HepG2 (cell line): ENCODE measurements at regions not wholly inside any gene's neighbourhood (a gene's known extent, or its start where the extent isn't known, plus 50 kb on each side); places are given as distances from the start of the nearest gene placed in this dataset.

Source experiments
- ATAC-seq: fragments of 200-7000 bp; cut with Tn5 transposase; 3 replicates; pipeline ENCODE4 v1.9.1; 2020; ENCODE audit warnings: mild to moderate bottlenecking, moderate library complexity
- BruUV-seq: library from RNA; stranded (reverse); fragments of 400-500 nt; replicated peaks from 2 replicates; lab custom pipeline; 2021; lab: Mats Ljungman, UMichigan
- CTCF ChIA-PET: fragments of 300-600 bp; formaldehyde crosslinking; extraction: SDS; loops from one replicate; lab custom pipeline; 2021; ENCODE audit warnings: low total read pairs, inconsistent platforms, low intra/inter-chr PET ratio; lab: Yijun Ruan, JAX
- POLR2A ChIA-PET: fragments of 350-600 bp; sonication (Branson Sonifier 250); formaldehyde crosslinking; loops from one replicate; lab custom pipeline; 2020; ENCODE audit warnings: antibody characterized with exemption, inconsistent platforms; lab: Yijun Ruan, JAX
- DNase-seq: peaks from one replicate; pipeline ENCODE4 v3.0.0-alpha.2; 2015; ENCODE audit warnings: low spot score
- FAIRE-seq: peaks from 3 replicates; lab custom pipeline; 2011; peaks lifted over from hg19 to GRCh38; lab: Jason Lieb, UNC
- H2AFZ ChIP-seq: one replicate; pipeline ENCODE4 v1.6.1; 2011; ENCODE audit warnings: low read length, inconsistent platforms
- H3K27ac ChIP-seq: fragments of 300-600 bp; 3 replicates; pipeline ENCODE4 v1.8.0; 2011; ENCODE audit warnings: mixed run types, mild to moderate bottlenecking, mixed read lengths, low read length, inconsistent platforms; ENCODE audit not compliant: insufficient read depth; ENCODE audit errors: extremely low read length
- H3K27me3 ChIP-seq, 2 experiments: fragments of 200-600 bp in 1 of 2; 2 replicates in 1 of 2; 3 replicates in 1 of 2; pipeline versions ENCODE4 v1.6.0 to v1.8.0; 2011; ENCODE audit warnings: low read length in 2 of 2, mild to moderate bottlenecking in 2 of 2, moderate library complexity in 2 of 2, inconsistent platforms in 1 of 2; ENCODE audit not compliant: insufficient read depth in 2 of 2, control insufficient read depth in 1 of 2
- H3K36me3 ChIP-seq, 2 experiments: fragments of 200-600 bp in 1 of 2; replicated peaks in 1 of 2; 2 replicates in 1 of 2; 3 replicates in 1 of 2; pipeline versions ENCODE4 v1.5.1 to v1.8.0; 2011; ENCODE audit warnings: low read length in 2 of 2, inconsistent platforms in 1 of 2; ENCODE audit not compliant: insufficient read depth in 2 of 2, control insufficient read depth in 1 of 2
- H3K4me1 ChIP-seq: 2 replicates; pipeline ENCODE4 v1.5.1; 2012; ENCODE audit warnings: low read length, inconsistent platforms; ENCODE audit not compliant: insufficient read depth
- H3K4me2 ChIP-seq: 2 replicates; pipeline ENCODE4 v1.6.0; 2011; ENCODE audit warnings: low read depth, low read length, inconsistent platforms
- H3K4me3 ChIP-seq, 3 experiments: fragments of 200-600 bp in 1 of 3; sonication (generic), shearing (Covaris generic) in 1 of 3; replicated peaks in 1 of 3; 2 replicates each; pipeline ENCODE4 v1.5.1; 2011 to 2016; ENCODE audit warnings: low read length in 3 of 3, inconsistent platforms in 2 of 3, low read depth in 2 of 3, mild to moderate bottlenecking in 2 of 3, control low read depth in 1 of 3, mixed read lengths in 1 of 3; ENCODE audit not compliant: insufficient read depth in 1 of 3
- H3K79me2 ChIP-seq: one replicate; pipeline ENCODE4 v1.6.1; 2011; ENCODE audit warnings: low read length, inconsistent platforms; ENCODE audit not compliant: insufficient read depth
- H3K9ac ChIP-seq: 2 replicates; pipeline ENCODE4 v1.6.0; 2011; ENCODE audit warnings: mild to moderate bottlenecking, low read depth, low read length, inconsistent platforms; ENCODE audit not compliant: insufficient read depth
- H3K9me3 ChIP-seq: 2 replicates; pipeline ENCODE4 v1.5.1; 2012; ENCODE audit warnings: mild to moderate bottlenecking, low read length
- H4K20me1 ChIP-seq: 2 replicates; pipeline ENCODE4 v1.6.0; 2011; ENCODE audit warnings: inconsistent platforms, mild to moderate bottlenecking, low read length, moderate library complexity; ENCODE audit not compliant: insufficient read depth
- ARHGAP35 ChIP-seq: sonication (generic); formaldehyde crosslinking; IDR thresholded peaks from 2 replicates; pipeline ENCODE4 v1.9.0; 2022; ENCODE audit warnings: mild to moderate bottlenecking, inconsistent platforms, moderate library complexity, missing genetic modification reagents, borderline replicate concordance
- CBFB ChIP-seq: sonication (generic); formaldehyde crosslinking; IDR thresholded peaks from 2 replicates; pipeline ENCODE4 v1.4.0; 2020; ENCODE audit warnings: missing genetic modification reagents
- EZH2 ChIP-seq: conservative IDR thresholded peaks from 2 replicates; pipeline ENCODE4 v1.6.1; 2012; ENCODE audit warnings: mild to moderate bottlenecking, low read depth, low read length, moderate library complexity
- FOXA1 ChIP-seq, 2 experiments: fragments of 450-650 bp in 1 of 2; sonication (generic) in 1 of 2; formaldehyde crosslinking in 1 of 2; IDR thresholded peaks; 2 replicates each; pipeline versions ENCODE4 v1.4.0 to v1.6.1; 2016 to 2020; ENCODE audit warnings: missing genetic modification reagents in 1 of 2
- HDAC1 ChIP-seq: sonication (generic); formaldehyde crosslinking; IDR thresholded peaks from 2 replicates; pipeline ENCODE4 v1.5.1; 2020; ENCODE audit warnings: mild to moderate bottlenecking, missing genetic modification reagents
- KLF15 ChIP-seq: sonication (generic); formaldehyde crosslinking; IDR thresholded peaks from 2 replicates; pipeline ENCODE4 v1.8.1; 2023; ENCODE audit warnings: borderline replicate concordance, mild to moderate bottlenecking, inconsistent platforms, missing genetic modification reagents, mixed read lengths
- MIER3 ChIP-seq: IDR thresholded peaks from 2 replicates; pipeline ENCODE4 v1.6.1; 2016; ENCODE audit warnings: missing compliant biosample characterization, borderline replicate concordance
- ZNF24 ChIP-seq: fragments of 450-650 bp; IDR thresholded peaks from 2 replicates; pipeline ENCODE4 v1.6.1; 2017; ENCODE audit warnings: antibody characterized with exemption, mild to moderate bottlenecking
- ZNF343 ChIP-seq: sonication (generic); formaldehyde crosslinking; IDR thresholded peaks from 2 replicates; pipeline ENCODE4 v1.4.0; 2020; ENCODE audit warnings: mild to moderate bottlenecking, missing genetic modification reagents
- ZNF510 ChIP-seq: sonication (generic); formaldehyde crosslinking; IDR thresholded peaks from 2 replicates; pipeline ENCODE4 v1.4.0; 2020; ENCODE audit warnings: low read depth, mild to moderate bottlenecking, missing genetic modification reagents
- WGBS: methylation state at CpG from one replicate; pipeline ENCODE4 v1.1.6; 2017; ENCODE audit warnings: low lambda C conversion rate; 5-methylcytosine and 5-hydroxymethylcytosine counted together
- in situ Hi-C: cut with HindIII; loops from 2 replicates; pipeline ENCODE4 v1.10.0; 2017; ENCODE audit warnings: low pct_unique_long_range_greater_than_20kb; ENCODE audit not compliant: extremely low pct_ligation_motif_present
- intact Hi-C: fragments of 100-400 bp; cut with micrococcal nuclease; formaldehyde crosslinking; loops from one replicate; pipeline ENCODE4 v1.10.0; 2022; ENCODE audit not compliant: unreplicated experiment
- TF ChIP-seq, protein P1 (sequence below): IDR thresholded peaks from 2 replicates; pipeline ENCODE4 v1.6.1; 2012; ENCODE audit warnings: low read depth, low read length, improper control_type of control experiment
- TF ChIP-seq, protein P2 (sequence below): sonication (generic); formaldehyde crosslinking; IDR thresholded peaks from 2 replicates; pipeline ENCODE4 v1.5.1; 2020; ENCODE audit warnings: missing genetic modification reagents, mild to moderate bottlenecking, borderline replicate concordance

GRCh38 chr21:20783611-20784010 lies 214.6 kb upstream of the NCAM2 start:
- POLR2A ChIA-PET, result no interaction called here
- no peak overlapping the region for H2AFZ ChIP-seq
- intact Hi-C loops, result no loop called here
- TF ChIP-seq ZNF24 (no peak), HDAC1 (CRISPR knock-in tag) (no peak), CBFB (CRISPR knock-in tag) (no peak), ARHGAP35 (no peak), EZH2 (no peak), FOXA1 (IDR thresholded peaks at IDR 0.05) (no peak), FOXA1 (CRISPR knock-in tag; IDR thresholded peaks at IDR 0.05) (no peak), ZNF510 (CRISPR knock-in tag) (no peak), KLF15 (CRISPR knock-in tag) (no peak), MIER3 (CRISPR knock-in tag) (no peak), ZNF343 (CRISPR knock-in tag) (no peak)
- TF ChIP-seq, protein P1, sequence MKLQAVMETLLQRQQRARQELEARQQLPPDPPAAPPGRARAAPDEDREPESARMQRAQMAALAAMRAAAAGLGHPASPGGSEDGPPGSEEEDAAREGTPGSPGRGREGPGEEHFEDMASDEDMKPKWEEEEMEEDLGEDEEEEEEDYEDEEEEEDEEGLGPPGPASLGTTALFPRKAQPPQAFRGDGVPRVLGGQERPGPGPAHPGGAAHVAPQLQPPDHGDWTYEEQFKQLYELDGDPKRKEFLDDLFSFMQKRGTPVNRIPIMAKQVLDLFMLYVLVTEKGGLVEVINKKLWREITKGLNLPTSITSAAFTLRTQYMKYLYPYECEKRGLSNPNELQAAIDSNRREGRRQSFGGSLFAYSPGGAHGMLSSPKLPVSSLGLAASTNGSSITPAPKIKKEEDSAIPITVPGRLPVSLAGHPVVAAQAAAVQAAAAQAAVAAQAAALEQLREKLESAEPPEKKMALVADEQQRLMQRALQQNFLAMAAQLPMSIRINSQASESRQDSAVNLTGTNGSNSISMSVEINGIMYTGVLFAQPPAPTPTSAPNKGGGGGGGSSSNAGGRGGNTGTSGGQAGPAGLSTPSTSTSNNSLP, result no peak
- TF ChIP-seq, protein P2, sequence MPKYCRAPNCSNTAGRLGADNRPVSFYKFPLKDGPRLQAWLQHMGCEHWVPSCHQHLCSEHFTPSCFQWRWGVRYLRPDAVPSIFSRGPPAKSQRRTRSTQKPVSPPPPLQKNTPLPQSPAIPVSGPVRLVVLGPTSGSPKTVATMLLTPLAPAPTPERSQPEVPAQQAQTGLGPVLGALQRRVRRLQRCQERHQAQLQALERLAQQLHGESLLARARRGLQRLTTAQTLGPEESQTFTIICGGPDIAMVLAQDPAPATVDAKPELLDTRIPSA, result no peak
- TF ChIP-seq, all 625 proteins: peak for 0
- BruUV-seq, result no TSS peak
- in situ Hi-C loops, result no loop called here
- no peaks in the 10 kb centered on the region for H3K79me2 ChIP-seq
- H3K36me3 ChIP-seq, result no peaks in the 10 kb centered on the region
- H3K27me3 ChIP-seq, result no peaks in the 10 kb centered on the region
- no peak overlapping the region for H3K4me2 ChIP-seq
- H3K9ac ChIP-seq, result no peak overlapping the region
- CTCF ChIA-PET, result no interaction called here
- no peaks in the 10 kb centered on the region for H4K20me1 ChIP-seq
- 26% methylated on average over 5 of the region's 5 CpGs for WGBS
- DNase-seq (no peak), FAIRE-seq (no peak), ATAC-seq (no peak)
- H3K27ac ChIP-seq, result no peak overlapping the region
- peaks cover 91% of the 10 kb centered on the region for H3K9me3 ChIP-seq
- no peaks in the 10 kb centered on the region for H3K4me1 ChIP-seq
- H3K4me3 ChIP-seq, result no peak overlapping the region
